Stimulated activated CD4-positive, alpha-beta T cell treated with anti-CD3 and anti-CD28 coated beads, Interleukin-15, amount 100 ng/mL, for 24 hours (primary cell): ENCODE measurements at regions not wholly inside any gene's neighbourhood (a gene's known extent, or its start where the extent isn't known, plus 50 kb on each side); places are given as distances from the start of the nearest gene placed in this dataset.

Source experiments
- DNase-seq: peaks from one replicate; pipeline ENCODE4 v3.0.0-alpha.2; 2020

- DNase-seq = no peak
These were observed 365.7 kb downstream of the LRIG3 start for GRCh38 chr12:58554522-58555157.

DNA sequence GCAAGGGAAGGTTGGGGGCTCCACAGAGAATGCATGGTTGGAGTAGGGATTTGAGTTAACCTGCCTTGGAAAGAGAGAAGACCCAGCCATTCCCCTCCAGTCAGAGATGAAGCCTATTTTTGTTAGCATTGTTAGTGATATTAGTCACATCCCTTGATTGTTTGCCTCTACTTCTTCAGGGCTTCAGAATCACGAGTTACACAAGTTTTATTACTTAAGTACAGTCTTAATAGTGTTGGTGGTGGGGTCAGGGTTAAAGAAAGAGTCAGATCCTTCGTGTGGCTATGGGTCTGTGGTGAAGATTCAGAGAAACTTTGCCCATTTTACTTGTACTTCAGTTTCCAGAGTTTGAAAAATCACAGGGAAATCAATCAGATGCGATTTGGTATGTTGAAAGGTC lies 363.1 kb downstream of the LRIG3 start:
- no peak for DNase-seq

DNA sequence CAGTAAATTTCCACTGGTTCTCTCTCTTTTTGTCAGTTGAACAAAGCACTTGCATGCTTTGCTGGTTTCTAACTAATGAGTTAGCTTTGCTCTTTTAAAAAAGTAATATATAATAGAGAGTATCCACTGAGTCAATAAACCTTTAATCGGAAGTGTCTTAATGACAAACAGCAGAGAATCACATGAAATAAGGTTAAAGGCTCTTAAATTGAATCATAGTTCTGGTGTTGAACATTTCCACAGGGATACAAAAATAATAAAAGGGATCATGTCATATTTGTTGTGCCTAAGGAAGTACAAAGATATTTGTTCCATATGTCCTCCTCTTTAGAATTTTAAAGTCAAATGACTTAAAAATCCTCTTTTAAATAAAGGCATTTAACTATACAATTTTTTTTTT lies 362.6 kb downstream of the LRIG3 start:
- no peak for DNase-seq

DNA sequence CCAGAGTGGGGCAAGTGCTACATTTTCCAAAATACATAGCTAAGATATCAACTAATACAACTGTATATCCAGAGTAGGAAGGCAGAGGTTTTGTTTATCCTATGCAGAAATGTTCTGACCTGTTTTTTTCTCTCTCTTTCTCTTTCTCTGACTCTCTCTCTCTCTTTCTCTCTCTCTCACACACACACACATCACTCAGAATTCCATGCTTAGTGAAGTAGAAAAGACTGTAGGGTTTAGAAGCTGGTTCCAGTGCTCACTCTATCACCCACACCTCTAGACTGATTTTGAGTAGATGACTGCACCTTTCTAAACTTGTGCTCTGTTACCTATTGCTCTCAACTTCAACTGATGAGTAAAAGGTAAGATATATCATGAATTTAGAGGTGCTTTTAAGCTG lies 356.7 kb downstream of the LRIG3 start:
- no peak for DNase-seq

DNA sequence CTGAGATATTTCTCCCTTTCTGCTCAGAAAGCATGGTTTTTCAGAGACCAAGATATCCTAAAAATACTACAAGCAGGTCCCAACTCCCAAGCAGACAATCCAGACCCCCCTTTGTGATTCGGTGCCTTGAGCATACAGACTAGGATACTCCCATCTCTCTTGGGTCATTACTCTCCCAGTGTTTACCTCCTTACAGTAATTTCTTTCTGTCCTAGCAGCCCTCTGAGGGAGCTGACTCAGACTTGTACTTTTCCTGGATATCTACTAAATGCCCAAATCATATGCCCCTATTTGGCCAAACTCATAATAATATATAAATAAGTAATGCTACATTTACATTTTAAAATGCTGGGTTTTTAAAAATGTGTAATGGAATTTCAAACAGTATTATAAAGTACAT lies 355.6 kb downstream of the LRIG3 start:
- no peak for DNase-seq

GRCh38 chr12:58566599-58566998 lies 353.7 kb downstream of the LRIG3 start:
- DNase-seq = no peak

- DNase-seq = no peak
These were observed 353.1 kb downstream of the LRIG3 start for GRCh38 chr12:58567189-58567588.

DNA sequence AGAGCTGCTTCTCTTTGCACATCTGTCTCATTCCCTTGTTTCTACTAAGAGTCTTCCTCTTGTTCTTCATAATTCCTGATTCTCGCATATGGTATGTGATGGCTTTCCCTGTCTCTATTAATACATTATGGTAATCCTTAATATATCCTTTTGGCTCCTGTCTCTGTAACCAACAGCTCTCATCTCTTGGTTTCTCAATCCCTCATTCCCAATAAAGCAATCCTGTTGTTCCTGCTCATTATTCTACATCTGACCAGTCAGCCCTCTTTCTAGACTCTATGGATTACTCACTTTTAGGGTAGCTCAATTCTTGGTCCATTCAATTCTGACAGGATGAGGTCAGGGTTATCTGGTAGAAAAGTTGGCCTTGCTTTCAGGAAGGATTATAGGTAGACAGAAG lies 349.9 kb downstream of the LRIG3 start:
- no peak for DNase-seq

GRCh38 chr12:58575256-58575655 lies 345.0 kb downstream of the LRIG3 start:
- DNase-seq = no peak

GRCh38 chr12:58576081-58576480 lies 344.2 kb downstream of the LRIG3 start:
- DNase-seq = no peak

DNA sequence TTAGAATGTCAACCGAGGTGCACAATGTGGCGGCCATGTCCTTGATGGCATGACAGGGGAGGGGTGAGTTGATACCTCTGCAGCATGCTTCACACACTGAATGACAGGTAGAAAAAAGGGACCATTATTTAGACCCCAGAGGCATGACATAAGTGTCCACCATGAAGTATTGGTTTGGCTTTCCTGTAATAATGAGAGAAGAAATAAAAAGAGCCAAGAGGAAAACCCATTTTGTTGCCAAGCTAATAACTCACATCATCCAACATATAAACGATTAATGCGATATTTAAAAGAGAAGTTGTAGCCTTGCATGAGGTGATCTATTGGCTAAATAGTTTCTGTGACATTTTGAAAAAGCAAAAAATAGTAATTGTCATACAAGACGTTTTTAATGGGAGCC lies 343.4 kb downstream of the LRIG3 start:
- DNase-seq = no peak

GRCh38 chr12:58580095-58580494 lies 340.2 kb downstream of the LRIG3 start:
- no peak for DNase-seq

DNA sequence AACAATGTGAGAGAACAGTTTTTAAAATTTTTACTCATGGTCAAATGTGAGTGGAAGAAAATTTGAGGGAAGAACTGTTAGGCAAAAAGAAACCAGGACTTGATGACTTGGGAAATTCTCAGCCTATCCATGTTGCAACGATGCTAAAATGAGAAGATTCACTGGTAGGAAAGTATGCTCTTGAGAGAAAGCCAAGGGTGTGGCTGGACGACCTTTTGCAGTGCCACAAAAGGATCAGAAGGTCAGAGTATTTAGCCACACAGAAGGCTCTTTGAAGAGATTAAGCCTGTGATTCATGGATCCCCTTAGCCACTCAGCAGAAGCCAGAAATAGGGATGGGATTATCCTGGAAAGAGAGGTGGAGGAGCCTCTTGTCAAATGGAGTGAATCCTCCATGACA lies 336.8 kb downstream of the LRIG3 start:
- DNase-seq = no peak

- DNase-seq = no peak
These were observed 336.4 kb downstream of the LRIG3 start for GRCh38 chr12:58583940-58584339.

DNA sequence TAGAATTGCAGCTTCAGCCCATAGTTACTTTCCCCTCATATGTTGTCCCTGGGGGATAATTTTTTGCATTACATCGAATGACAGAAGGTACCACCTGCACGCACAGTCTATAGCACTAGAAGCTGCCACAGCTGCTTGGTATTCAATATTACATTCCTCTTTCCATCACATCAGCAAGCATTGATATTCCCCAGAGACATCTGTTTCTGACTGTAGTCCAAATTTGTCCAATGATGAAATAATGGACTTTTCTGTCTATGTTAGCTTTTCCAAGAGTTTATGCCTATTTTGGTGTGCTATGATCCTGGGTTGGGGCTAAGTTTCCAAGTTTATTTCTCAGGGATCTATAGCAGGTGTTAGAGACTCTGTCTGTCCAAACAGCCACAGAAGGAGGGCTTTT lies 335.4 kb downstream of the LRIG3 start:
- no peak for DNase-seq

- DNase-seq = no peak
These were observed 333.5 kb downstream of the LRIG3 start for GRCh38 chr12:58586762-58587161.

DNA sequence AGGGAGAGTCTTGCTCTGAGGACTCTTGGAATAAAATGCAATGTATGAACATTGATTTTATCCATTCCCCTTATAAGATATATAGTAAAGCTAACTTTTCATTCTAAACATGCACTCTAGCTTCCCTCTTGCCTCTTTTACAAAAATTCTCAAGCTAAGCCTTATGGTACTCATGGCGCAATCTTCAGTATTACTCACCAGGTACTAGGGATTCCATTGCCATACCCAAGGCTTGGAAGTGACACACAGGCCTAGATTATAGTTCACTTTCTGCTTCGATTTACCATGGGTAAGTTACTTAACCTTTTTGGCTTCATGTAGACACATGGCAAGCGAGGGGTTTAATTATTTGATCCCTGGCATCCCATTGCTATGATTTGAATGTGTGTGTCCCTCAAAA lies 331.5 kb downstream of the LRIG3 start:
- DNase-seq = no peak

DNA sequence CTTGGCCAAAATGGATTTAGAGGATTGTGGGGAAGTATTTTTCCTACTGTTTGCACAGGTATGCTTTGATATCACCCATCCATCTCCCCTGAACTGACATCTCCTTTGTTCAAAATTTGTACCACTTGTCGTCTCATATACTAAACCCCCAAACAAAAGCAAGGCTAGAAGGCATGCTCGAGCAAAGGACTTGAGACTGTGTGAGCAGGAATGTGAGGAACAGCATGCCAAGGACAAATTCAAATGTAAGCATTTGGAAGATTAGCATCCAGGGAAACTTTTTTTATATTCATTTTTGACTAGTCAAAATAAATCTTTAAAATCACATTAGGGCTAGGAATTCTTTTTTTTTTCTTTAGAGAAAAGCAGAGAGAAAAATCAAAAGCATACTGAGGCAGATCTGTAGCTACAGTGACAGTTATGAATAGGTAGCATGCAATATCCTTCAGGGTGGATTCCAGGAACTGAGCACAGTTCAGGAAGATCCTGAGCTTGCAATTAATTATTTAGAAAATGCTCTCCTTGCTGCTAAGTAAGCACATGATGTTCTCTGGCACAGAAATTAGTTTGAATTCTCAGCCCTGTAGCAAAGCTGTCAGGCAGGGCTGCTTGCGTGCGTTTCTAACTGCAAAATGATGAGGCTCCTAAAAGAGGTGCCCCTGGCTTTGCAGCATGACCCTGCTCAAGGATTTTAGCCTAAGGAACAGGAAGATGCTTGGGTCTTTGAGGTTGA lies 327.7 kb downstream of the LRIG3 start:
- no peak for DNase-seq

GRCh38 chr12:58593557-58594304 lies 326.6 kb downstream of the LRIG3 start:
- DNase-seq = no peak

- no peak for DNase-seq
These were observed 323.9 kb downstream of the LRIG3 start for GRCh38 chr12:58596381-58596780.

GRCh38 chr12:58601529-58601928 lies 318.8 kb downstream of the LRIG3 start:
- no peak for DNase-seq

DNA sequence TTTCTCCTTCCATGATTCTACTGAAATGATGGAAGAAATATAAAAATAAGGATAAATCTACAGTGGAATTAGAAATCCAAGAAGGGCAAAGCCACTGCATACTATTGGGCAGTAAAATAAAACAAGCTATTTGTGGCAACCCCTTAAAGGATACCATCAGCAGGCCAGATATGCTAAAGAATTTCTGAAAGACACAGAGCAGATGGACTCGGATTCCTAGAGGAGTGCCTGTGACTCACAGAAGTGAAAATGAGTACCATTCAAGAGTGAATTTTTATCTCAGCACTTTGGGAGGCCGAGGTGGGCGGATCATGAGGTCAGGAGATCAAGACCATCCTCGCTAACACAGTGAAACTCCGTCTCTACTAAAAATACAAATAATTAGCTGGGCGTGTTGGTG lies 318.1 kb downstream of the LRIG3 start:
- no peak for DNase-seq

GRCh38 chr12:58602736-58603135 lies 317.6 kb downstream of the LRIG3 start:
- DNase-seq = no peak

GRCh38 chr12:58607805-58608204 lies 312.5 kb downstream of the LRIG3 start:
- DNase-seq = no peak
